HUES64 (cell line): ENCODE measurements at regions not wholly inside any gene's neighbourhood (a gene's known extent, or its start where the extent isn't known, plus 50 kb on each side); places are given as distances from the start of the nearest gene placed in this dataset.

Experiments
- H3K27ac ChIP-seq: 2 replicates; pipeline ENCODE4 v1.7.0; 2013; ENCODE audit warnings: low read depth, low read length, inconsistent platforms
- H3K27me3 ChIP-seq: 2 replicates; pipeline ENCODE4 v1.6.1; 2013; ENCODE audit warnings: mild to moderate bottlenecking, low read length; ENCODE audit not compliant: insufficient read depth
- H3K36me3 ChIP-seq: 2 replicates; pipeline ENCODE4 v1.6.1; 2013; ENCODE audit warnings: mild to moderate bottlenecking, low read length; ENCODE audit not compliant: insufficient read depth
- H3K4me1 ChIP-seq: 2 replicates; pipeline ENCODE4 v1.6.1; 2013; ENCODE audit warnings: mild to moderate bottlenecking, low read length, moderate library complexity; ENCODE audit not compliant: insufficient read depth
- H3K4me3 ChIP-seq: 2 replicates; pipeline ENCODE4 v1.5.1; 2013; ENCODE audit warnings: mild to moderate bottlenecking, low read length, moderate library complexity
- H3K9ac ChIP-seq: 2 replicates; pipeline ENCODE4 v1.6.1; 2013; ENCODE audit warnings: mild to moderate bottlenecking, low read depth, low read length
- H3K9me3 ChIP-seq: 2 replicates; pipeline ENCODE4 v1.6.1; 2013; ENCODE audit warnings: low read depth, low read length; ENCODE audit not compliant: insufficient read depth
- WGBS: fragments of 150-250, 120-280 bp; methylation state at CpG from one replicate; pipeline ENCODE4 v1.1.7; 2013; ENCODE audit warnings: missing lambda C conversion rate; 5-methylcytosine and 5-hydroxymethylcytosine counted together

DNA sequence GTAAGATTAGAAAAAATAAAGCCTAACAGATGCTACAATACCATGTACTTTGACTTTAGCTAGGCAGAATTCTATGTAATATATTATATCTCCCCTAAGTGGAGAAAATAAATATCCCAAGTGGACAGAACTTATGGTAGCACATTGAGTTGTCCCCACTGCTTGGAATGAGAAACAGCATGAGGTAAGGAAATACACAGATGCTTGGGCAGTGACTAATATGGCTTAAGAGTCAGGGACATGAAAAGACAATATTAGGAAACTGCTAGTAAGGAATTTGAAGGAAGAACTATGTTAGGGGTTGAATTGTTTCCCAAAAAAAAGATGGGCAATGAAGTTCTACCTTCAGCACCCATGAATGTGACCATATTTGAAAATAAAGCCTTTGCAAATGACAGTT lies 2265.1 kb downstream of the PCDH7 start:
- Histone ChIP-seq H3K27me3 (no peaks in the 10 kb centered on the region), H3K9me3 (no peaks in the 10 kb centered on the region), H3K4me3 (no peak overlapping the region), H3K4me1 (no peaks in the 10 kb centered on the region), H3K9ac (no peak overlapping the region), H3K27ac (no peak overlapping the region), H3K36me3 (no peaks in the 10 kb centered on the region)

DNA sequence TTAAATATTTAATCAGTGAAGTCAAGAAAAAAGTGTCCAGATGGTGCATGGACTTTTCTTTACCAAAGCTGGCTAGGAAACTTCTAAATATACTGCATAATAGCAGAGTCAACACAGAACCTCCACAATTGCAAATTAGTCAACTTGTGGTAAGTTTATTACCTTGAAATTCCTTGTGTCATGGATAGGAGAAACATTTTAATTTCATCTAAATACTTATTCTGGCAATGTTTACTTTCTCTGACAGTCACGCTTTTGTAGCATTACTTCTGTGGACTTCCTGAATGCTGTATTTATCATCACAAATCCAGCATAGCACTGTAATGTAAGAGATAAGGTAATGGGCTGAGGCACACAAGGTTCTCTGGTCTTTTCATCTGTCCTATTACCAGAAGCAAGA lies 2266.1 kb downstream of the PCDH7 start:
- WGBS = 83% methylated on average over 1 of the region's 1 CpG
- H3K4me3 ChIP-seq = no peak overlapping the region

DNA sequence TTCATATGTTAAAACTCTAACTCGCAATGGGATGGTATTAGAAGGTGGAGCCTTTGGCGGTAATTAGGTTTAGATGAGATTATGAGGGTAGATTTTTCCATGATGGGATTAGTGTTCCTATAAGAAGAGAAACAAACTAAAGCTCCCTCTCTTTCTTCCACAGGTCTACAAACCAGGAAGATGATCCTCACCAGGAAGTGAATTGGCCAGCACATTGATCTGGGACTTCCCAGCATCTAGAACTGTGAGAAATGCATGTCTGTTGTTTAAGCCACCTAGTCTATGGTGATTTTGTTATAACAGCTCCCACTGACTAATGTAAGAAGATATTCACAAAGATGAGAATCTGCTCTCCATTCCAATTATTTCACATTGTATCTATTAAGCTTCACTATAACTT lies 2266.9 kb downstream of the PCDH7 start:
- no peaks in the 10 kb centered on the region for H3K27me3 ChIP-seq
- no peak overlapping the region for H3K27ac ChIP-seq
- H3K9me3 ChIP-seq = no peaks in the 10 kb centered on the region
- no peaks in the 10 kb centered on the region for H3K4me1 ChIP-seq
- H3K4me3 ChIP-seq = no peak overlapping the region
- no peaks in the 10 kb centered on the region for H3K36me3 ChIP-seq
- H3K9ac ChIP-seq = no peak overlapping the region
- 100% methylated on average over 2 of the region's 2 CpGs for WGBS

More for the DNA sequence above, 2266.1 kb downstream of the PCDH7 start:
- H3K4me1 ChIP-seq = no peaks in the 10 kb centered on the region
- no peaks in the 10 kb centered on the region for H3K36me3 ChIP-seq
- H3K9me3 ChIP-seq = no peaks in the 10 kb centered on the region
- H3K9ac ChIP-seq = no peak overlapping the region
- no peaks in the 10 kb centered on the region for H3K27me3 ChIP-seq
- H3K27ac ChIP-seq = no peak overlapping the region

DNA sequence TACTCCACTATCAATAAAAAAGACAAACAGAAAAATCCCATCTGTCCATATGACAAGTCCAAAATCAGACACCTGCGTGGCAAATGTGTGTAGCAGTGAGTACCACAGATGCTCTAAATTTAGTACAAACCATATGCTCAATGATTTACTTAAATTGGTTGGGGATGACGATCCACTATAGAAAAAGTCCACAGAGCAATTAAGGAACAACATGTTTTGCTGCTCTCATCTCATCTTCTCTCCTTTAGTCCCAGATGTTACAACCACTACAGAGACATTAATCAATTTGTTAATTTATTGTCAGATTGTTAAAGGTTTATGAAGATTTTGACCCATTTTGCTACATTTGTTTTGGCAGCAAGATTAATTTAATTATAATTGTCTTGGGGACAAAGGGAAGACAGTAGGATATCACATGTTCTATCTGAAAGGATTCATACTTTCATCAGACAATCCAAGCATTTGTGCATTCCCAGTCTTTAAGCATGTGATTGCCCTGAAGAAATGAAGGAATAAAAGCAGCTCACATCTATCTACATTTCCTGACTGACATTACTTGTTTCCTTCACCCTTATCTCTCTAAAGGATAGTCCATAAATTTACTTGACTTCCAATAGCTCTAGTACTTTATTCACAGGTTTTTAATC lies 2268.1 kb downstream of the PCDH7 start:
- no peaks in the 10 kb centered on the region for H3K9me3 ChIP-seq
- no peaks in the 10 kb centered on the region for H3K4me1 ChIP-seq
- 95% methylated on average over 2 of the region's 2 CpGs for WGBS
- no peak overlapping the region for H3K9ac ChIP-seq
- no peak overlapping the region for H3K27ac ChIP-seq
- no peak overlapping the region for H3K4me3 ChIP-seq
- H3K36me3 ChIP-seq = no peaks in the 10 kb centered on the region
- H3K27me3 ChIP-seq = no peaks in the 10 kb centered on the region

DNA sequence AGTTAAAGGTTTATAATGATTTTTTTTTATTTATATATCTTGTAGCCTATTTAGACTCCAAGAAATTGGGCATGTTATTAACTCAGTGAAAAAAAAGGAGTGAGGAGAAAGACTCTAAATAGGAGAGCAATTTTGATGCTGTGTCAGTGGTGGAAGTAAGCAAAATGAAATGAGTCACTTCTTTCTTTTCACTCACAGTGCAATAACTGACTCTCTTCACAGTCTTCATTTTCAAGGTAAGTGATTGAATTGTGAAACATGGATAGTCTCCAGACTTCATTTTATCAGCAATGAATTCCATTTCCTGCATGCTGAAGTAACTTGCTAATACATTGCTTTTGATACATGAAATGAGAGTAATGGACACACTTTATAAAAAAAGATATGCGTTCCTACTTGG lies 2271.5 kb downstream of the PCDH7 start:
- no peaks in the 10 kb centered on the region for H3K36me3 ChIP-seq
- no peaks in the 10 kb centered on the region for H3K4me1 ChIP-seq
- H3K9me3 ChIP-seq = no peaks in the 10 kb centered on the region
- no peaks in the 10 kb centered on the region for H3K27me3 ChIP-seq
- WGBS = no CpG with 5 or more reads among the region's 1 CpG
- no peak overlapping the region for H3K4me3 ChIP-seq
- no peak overlapping the region for H3K9ac ChIP-seq
- H3K27ac ChIP-seq = no peak overlapping the region

DNA sequence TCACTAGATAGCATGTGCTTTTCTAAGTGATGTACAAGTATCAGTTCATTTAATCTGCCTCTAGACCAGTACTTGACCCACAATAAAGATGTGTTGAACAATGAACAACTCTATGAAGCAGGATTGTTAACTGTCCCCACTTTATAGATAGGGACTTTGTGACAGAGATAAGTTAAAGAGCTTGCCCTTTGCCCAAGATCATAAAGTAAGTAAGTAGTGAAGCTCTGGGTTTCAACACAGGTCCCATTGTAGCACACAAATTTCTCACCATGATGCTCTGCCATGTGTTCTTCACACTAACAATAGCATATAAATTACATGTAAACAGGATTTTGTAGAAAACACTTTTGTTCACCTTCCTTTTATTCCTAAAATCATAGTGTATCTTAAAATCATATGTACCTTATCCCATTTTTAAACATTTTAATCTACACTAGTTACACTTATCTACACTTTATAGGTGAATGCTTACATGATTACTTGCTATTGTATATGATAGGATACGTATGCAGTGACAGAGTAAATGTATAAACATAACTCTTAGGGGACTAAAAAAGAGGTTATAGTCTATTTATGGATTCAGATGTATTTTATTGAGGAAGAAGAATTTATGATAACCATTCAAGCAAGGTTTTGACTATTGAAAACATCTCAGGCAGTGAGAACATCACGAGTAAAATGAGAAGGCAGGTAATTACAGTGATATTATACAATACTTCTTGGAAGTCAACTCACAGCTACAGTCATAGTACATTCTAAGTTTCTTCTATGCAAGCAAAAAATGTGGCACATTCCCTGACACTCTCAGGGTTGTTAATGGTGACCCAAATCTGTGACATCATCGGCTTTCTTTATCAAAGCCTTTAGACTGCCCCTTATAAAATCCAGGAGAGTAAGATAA lies 2275.1 kb downstream of the PCDH7 start:
- H3K27me3 ChIP-seq = no peaks in the 10 kb centered on the region
- H3K4me1 ChIP-seq = no peaks in the 10 kb centered on the region
- no peaks in the 10 kb centered on the region for H3K9me3 ChIP-seq
- H3K36me3 ChIP-seq = no peaks in the 10 kb centered on the region
- no peak overlapping the region for H3K4me3 ChIP-seq
- no peak overlapping the region for H3K9ac ChIP-seq
- no peak overlapping the region for H3K27ac ChIP-seq
- WGBS = 100% methylated on average over 3 of the region's 3 CpGs

DNA sequence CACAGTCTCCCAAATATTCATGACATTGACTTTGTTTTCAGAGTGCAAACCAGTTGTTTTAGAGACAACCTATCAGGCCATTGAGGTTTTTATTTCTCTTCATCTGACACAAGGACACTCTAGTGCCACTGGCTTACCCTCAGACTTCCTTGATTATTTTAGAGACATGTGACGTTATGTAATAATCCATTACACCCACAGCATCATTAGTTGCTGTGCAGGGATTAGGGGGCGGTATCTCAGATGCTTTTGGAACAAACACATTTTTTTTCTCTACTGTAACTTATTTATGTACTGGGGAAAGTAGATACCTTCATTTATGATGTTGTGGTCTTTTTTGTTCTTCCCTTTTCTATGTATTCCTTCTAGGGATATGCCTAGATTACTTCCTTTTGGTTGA lies 2293.1 kb downstream of the PCDH7 start:
- peaks cover 3% of the 10 kb centered on the region; the same call in 1 of the 2 replicates for H3K4me1 ChIP-seq
- no peaks in the 10 kb centered on the region for H3K27me3 ChIP-seq
- no peak overlapping the region for H3K27ac ChIP-seq
- no peak overlapping the region for H3K9ac ChIP-seq
- WGBS = 100% methylated on average over 1 of the region's 2 CpGs
- no peaks in the 10 kb centered on the region for H3K36me3 ChIP-seq
- H3K9me3 ChIP-seq = no peaks in the 10 kb centered on the region
- H3K4me3 ChIP-seq = no peak overlapping the region

DNA sequence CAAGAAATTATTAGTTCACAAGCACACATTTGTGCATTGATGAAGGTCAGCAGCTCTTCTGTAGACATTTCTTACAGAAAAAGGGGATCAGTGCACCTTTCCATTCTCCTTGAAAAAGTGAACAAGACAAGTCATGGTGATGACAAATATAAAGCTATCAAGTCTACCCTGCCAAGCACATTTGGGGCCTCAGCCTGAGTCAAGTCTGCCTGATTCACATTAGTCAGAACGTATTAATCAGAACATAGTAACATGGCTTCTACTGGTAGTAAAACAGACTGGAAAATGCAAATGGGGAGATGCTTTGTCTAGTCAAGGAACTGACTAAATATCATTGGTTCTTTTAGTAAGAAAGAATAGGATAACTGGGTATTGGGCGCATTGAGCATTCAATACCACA lies 2305.1 kb downstream of the PCDH7 start:
- no peak overlapping the region for H3K27ac ChIP-seq
- no peak overlapping the region for H3K9ac ChIP-seq
- H3K4me3 ChIP-seq = no peak overlapping the region
- H3K27me3 ChIP-seq = no peaks in the 10 kb centered on the region
- H3K9me3 ChIP-seq = no peaks in the 10 kb centered on the region
- no peaks in the 10 kb centered on the region for H3K36me3 ChIP-seq
- no peaks in the 10 kb centered on the region for H3K4me1 ChIP-seq
- 95% methylated on average over 2 of the region's 2 CpGs for WGBS

DNA sequence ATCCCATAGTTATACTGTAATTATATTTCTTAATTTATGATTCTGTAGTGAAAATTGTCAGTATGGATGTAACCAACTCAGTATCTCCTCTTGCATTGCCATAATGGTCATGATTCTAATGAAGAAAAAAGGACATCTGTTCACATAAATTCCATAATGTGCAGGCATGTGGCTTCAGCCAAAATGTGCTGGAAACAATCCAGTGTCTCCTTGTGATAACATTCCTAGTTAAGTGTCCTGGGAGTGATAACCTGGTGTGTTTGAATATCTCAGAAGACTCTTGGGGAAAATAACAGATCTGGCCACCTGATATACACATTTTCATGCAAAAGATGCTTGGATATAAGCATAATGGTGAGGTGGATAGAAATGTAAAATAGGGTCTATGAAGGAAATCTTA lies 2309.8 kb downstream of the PCDH7 start:
- no peaks in the 10 kb centered on the region for H3K36me3 ChIP-seq
- no peaks in the 10 kb centered on the region for H3K27me3 ChIP-seq
- H3K4me3 ChIP-seq = no peak overlapping the region
- H3K4me1 ChIP-seq = no peaks in the 10 kb centered on the region
- no peaks in the 10 kb centered on the region for H3K9me3 ChIP-seq
- no peak overlapping the region for H3K9ac ChIP-seq
- H3K27ac ChIP-seq = no peak overlapping the region

DNA sequence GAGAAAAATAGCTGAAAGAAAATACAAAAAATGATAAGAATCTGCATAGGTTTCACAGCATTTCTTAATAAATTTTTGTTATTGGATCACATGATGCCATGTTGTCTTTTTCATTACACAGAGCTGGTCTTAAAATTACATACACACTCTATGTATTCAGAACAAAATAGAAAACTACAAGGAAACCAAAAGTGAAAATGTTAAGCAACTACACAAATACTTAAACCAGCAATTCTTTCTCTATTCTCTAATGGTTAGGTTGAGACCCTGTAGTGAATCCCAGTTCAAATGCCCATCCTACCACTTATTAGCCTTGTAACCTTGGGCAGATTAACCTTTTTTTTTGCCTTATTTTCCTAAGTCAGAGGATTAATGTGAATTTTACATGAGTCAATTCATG lies 2311.2 kb downstream of the PCDH7 start:
- no peak overlapping the region for H3K27ac ChIP-seq
- no peaks in the 10 kb centered on the region for H3K27me3 ChIP-seq
- H3K9ac ChIP-seq = no peak overlapping the region
- no peak overlapping the region for H3K4me3 ChIP-seq
- no peaks in the 10 kb centered on the region for H3K36me3 ChIP-seq
- H3K9me3 ChIP-seq = no peaks in the 10 kb centered on the region
- no peaks in the 10 kb centered on the region for H3K4me1 ChIP-seq

DNA sequence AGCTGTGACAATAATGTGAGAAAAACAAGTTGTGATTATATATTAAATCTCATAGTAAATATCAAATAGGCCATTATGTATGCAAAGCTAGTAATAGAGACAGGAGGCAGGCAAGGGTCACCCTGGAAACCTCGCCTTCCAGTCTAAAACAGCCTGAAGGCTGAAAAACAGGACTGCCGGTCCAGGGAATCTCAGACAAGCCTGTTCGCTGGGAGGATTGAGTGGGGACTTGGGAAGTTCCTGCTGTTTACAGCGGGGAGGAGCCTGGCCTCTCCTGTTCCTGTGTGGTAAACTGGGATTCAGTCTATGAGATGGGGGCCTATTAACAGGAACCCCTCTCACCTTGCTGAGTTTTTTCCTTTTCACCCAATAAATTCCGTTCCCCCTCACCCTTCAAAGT lies 2317.3 kb downstream of the PCDH7 start:
- Histone ChIP-seq H3K9ac (no peak overlapping the region), H3K27me3 (no peaks in the 10 kb centered on the region), H3K36me3 (no peaks in the 10 kb centered on the region), H3K9me3 (no peaks in the 10 kb centered on the region), H3K27ac (no peak overlapping the region), H3K4me3 (no peak overlapping the region), H3K4me1 (no peaks in the 10 kb centered on the region)
- 84% methylated on average over 5 of the region's 5 CpGs for WGBS
